GM19351 (cell line): ENCODE measurements at regions not wholly inside any gene's neighbourhood (a gene's known extent, or its start where the extent isn't known, plus 50 kb on each side); places are given as distances from the start of the nearest gene placed in this dataset.
"Not testable (repeated sequence)": the region's sequence is repeated elsewhere in the genome, so short reads cannot be mapped to it uniquely, and the experiment has no call there.

Experiments used
- ATAC-seq: cut with Tn5 transposase; IDR thresholded peaks from one replicate; pipeline ENCODE4 v1.9.1; 2021; ENCODE audit warnings: mild to moderate bottlenecking, moderate library complexity; ENCODE audit not compliant: unreplicated experiment

- no peak for ATAC-seq
These were observed 50.4 kb upstream of the CACUL1 start for GRCh38 chr10:118805146-118805545.

- ATAC-seq: no peak
These were observed 52.9 kb upstream of the CACUL1 start for GRCh38 chr10:118807512-118808305.

GRCh38 chr10:118808601-118809356, 54.0 kb upstream of the CACUL1 start:
- no peak for ATAC-seq

- no peak for ATAC-seq
These were observed 54.8 kb upstream of the CACUL1 start for GRCh38 chr10:118809357-118810220.

- ATAC-seq: no peak
These were observed 56.2 kb upstream of the CACUL1 start for GRCh38 chr10:118810796-118811505.

- no peak for ATAC-seq
These were observed 57.1 kb upstream of the CACUL1 start for GRCh38 chr10:118811675-118812392.

GRCh38 chr10:118812393-118812740, 57.6 kb upstream of the CACUL1 start:
- ATAC-seq: no peak

- ATAC-seq: not testable (repeated sequence)
These were observed 58.2 kb upstream of the CACUL1 start for GRCh38 chr10:118813001-118813400.

- no peak for ATAC-seq
These were observed 61.9 kb upstream of the CACUL1 start for GRCh38 chr10:118816471-118817168.

GRCh38 chr10:118817328-118818068, 62.7 kb upstream of the CACUL1 start:
- ATAC-seq: no peak

GRCh38 chr10:118818621-118819221, 64.0 kb upstream of the CACUL1 start:
- ATAC-seq: no peak

- ATAC-seq: no peak
These were observed 65.8 kb upstream of the CACUL1 start for GRCh38 chr10:118820326-118821116.

- no peak for ATAC-seq
These were observed 68.6 kb upstream of the CACUL1 start for GRCh38 chr10:118823256-118823907.

- ATAC-seq: no peak
These were observed 72.3 kb upstream of the CACUL1 start for GRCh38 chr10:118827053-118827452.

GRCh38 chr10:118827466-118828155, 72.8 kb upstream of the CACUL1 start:
- no peak for ATAC-seq

- ATAC-seq: no peak
These were observed 77.5 kb upstream of the CACUL1 start for GRCh38 chr10:118832241-118832651.
